Endothelial cell of umbilical vein (primary cell): ENCODE measurements at regions not wholly inside any gene's neighbourhood (a gene's known extent, or its start where the extent isn't known, plus 50 kb on each side); places are given as distances from the start of the nearest gene placed in this dataset.

Experiments
- BruUV-seq: library from RNA; stranded (reverse); fragments of 400-500 nt; replicated peaks from 2 replicates; lab custom pipeline; 2021; lab: Mats Ljungman, UMichigan
- CTCF ChIA-PET: fragments of 300-600, 350-600 bp; sonication (Branson Sonifier 250); formaldehyde crosslinking; loops from one replicate; lab custom pipeline; 2021; ENCODE audit warnings: antibody characterized with exemption, inconsistent platforms; lab: Charles Lee
- POLR2A ChIA-PET: fragments of 300-600, 350-600 bp; sonication (Branson Sonifier 250); formaldehyde crosslinking; loops from one replicate; lab custom pipeline; 2021; ENCODE audit warnings: antibody characterized with exemption, inconsistent platforms; lab: Charles Lee
- DNase-seq: peaks from one replicate; pipeline ENCODE4 v3.0.0-alpha.2; 2011; ENCODE audit warnings: low read depth, low spot score
- FAIRE-seq: peaks from 2 replicates; lab custom pipeline; 2011; peaks lifted over from hg19 to GRCh38; lab: Jason Lieb, UNC
- H2AFZ ChIP-seq: 2 replicates; pipeline ENCODE4 v1.6.0; 2012; ENCODE audit warnings: low read depth, low read length, control low read depth, inconsistent platforms
- H3K27ac ChIP-seq: 2 replicates; pipeline ENCODE4 v1.5.1; 2011; ENCODE audit warnings: low read depth, mild to moderate bottlenecking, control low read depth, low read length, moderate library complexity; ENCODE audit not compliant: insufficient read depth
- H3K27me3 ChIP-seq, 2 experiments: 2 replicates each; pipeline versions ENCODE4 v1.6.0 to v1.6.1; 2011; ENCODE audit warnings: low read length in 2 of 2, mixed read lengths in 1 of 2; ENCODE audit not compliant: control insufficient read depth in 2 of 2, insufficient read depth in 2 of 2
- H3K36me3 ChIP-seq, 2 experiments: 2 replicates in 1 of 2; 3 replicates in 1 of 2; pipeline ENCODE4 v1.5.1; 2011; ENCODE audit warnings: low read length in 2 of 2, mild to moderate bottlenecking in 1 of 2, moderate library complexity in 1 of 2; ENCODE audit not compliant: control insufficient read depth in 2 of 2, insufficient read depth in 2 of 2; ENCODE audit errors: extremely low read depth in 1 of 2
- H3K4me1 ChIP-seq: 3 replicates; pipeline ENCODE4 v1.5.1; 2011; ENCODE audit warnings: mild to moderate bottlenecking, low read length; ENCODE audit not compliant: control insufficient read depth, insufficient read depth; ENCODE audit errors: extremely low read depth
- H3K4me2 ChIP-seq: 2 replicates; pipeline ENCODE4 v1.6.1; 2011; ENCODE audit warnings: low read length, control low read depth, mixed read lengths; ENCODE audit not compliant: insufficient read depth
- H3K4me3 ChIP-seq, 3 experiments: fragments of 200-600 bp in 1 of 3; sonication (generic), shearing (Covaris generic) in 1 of 3; replicated peaks in 1 of 3; 2 replicates each; pipeline ENCODE4 v1.5.1; 2011 to 2016; ENCODE audit warnings: control low read depth in 3 of 3, low read length in 3 of 3, mild to moderate bottlenecking in 2 of 3, inconsistent platforms in 1 of 3, low read depth in 1 of 3, moderate library complexity in 1 of 3; ENCODE audit not compliant: insufficient read depth in 1 of 3
- H3K79me2 ChIP-seq: 2 replicates; pipeline ENCODE4 v1.6.0; 2012; ENCODE audit warnings: low read length, inconsistent platforms; ENCODE audit not compliant: control insufficient read depth, insufficient read depth
- H3K9ac ChIP-seq: replicated peaks from 2 replicates; pipeline ENCODE3; 2011; ENCODE audit warnings: low read length, control low read depth; ENCODE audit not compliant: insufficient read depth; ENCODE audit errors: extremely low read depth
- H3K9me1 ChIP-seq: replicated peaks from 3 replicates; pipeline ENCODE4 v1.6.0; 2011; ENCODE audit warnings: mild to moderate bottlenecking, low read length; ENCODE audit not compliant: control insufficient read depth, insufficient read depth; ENCODE audit errors: extremely low read depth
- H3K9me3 ChIP-seq: replicated peaks from 2 replicates; pipeline ENCODE4 v1.5.1; 2012; ENCODE audit warnings: low read length, inconsistent platforms; ENCODE audit not compliant: control insufficient read depth, insufficient read depth
- H4K20me1 ChIP-seq: replicated peaks from 2 replicates; pipeline ENCODE3; 2011; ENCODE audit warnings: mild to moderate bottlenecking, low read length; ENCODE audit not compliant: control insufficient read depth, insufficient read depth; ENCODE audit errors: extremely low read depth
- EZH2 ChIP-seq: IDR thresholded peaks from 2 replicates; pipeline ENCODE4 v1.6.1; 2012; ENCODE audit warnings: borderline replicate concordance, low read depth, mild to moderate bottlenecking, moderate library complexity, low read length, inconsistent platforms; ENCODE audit not compliant: severe bottlenecking
- FOS ChIP-seq: IDR thresholded peaks from 2 replicates; pipeline ENCODE4 v1.6.1; 2011; ENCODE audit warnings: mild to moderate bottlenecking, low read length, moderate library complexity, borderline replicate concordance; ENCODE audit not compliant: insufficient read depth
- GATA2 ChIP-seq: IDR thresholded peaks from 2 replicates; pipeline ENCODE4 v1.7.0; 2011; ENCODE audit warnings: low read depth, mild to moderate bottlenecking, moderate library complexity, mixed read lengths, low read length; ENCODE audit not compliant: insufficient read length, insufficient read depth
- JUN ChIP-seq: IDR thresholded peaks from 2 replicates; pipeline ENCODE4 v1.6.1; 2011; ENCODE audit warnings: borderline replicate concordance, low read depth; ENCODE audit not compliant: insufficient read length, insufficient read depth
- MYC ChIP-seq: IDR thresholded peaks from one replicate; pipeline ENCODE4 v1.6.1; 2011; ENCODE audit warnings: mild to moderate bottlenecking, low read depth, low read length
- POLR2A ChIP-seq: IDR thresholded peaks from 2 replicates; pipeline ENCODE4 v1.6.1; 2012; ENCODE audit warnings: low read depth, mild to moderate bottlenecking, control low read depth, low read length
- dilution Hi-C: fragments of 300-500 bp; cut with MboI; formaldehyde crosslinking; loops from one replicate; pipeline ENCODE4 v1.15.0; 2019; ENCODE audit warnings: low sequenced_read_pairs; ENCODE audit not compliant: extremely low pct_ligation_motif_present
- intact Hi-C: fragments of 100-400 bp; cut with micrococcal nuclease; formaldehyde crosslinking; loops from one replicate; pipeline ENCODE4 v1.10.0; 2022
- TF ChIP-seq, protein P1 (sequence below): IDR thresholded peaks from 2 replicates; pipeline ENCODE4 v1.6.1; 2011; ENCODE audit not compliant: insufficient read depth, insufficient read length
- TF ChIP-seq, protein P2 (sequence below), 2 donors: IDR thresholded peaks; 1 replicate in 1 of 2; 2 replicates in 1 of 2; pipeline ENCODE4 v1.5.1; 2011; ENCODE audit warnings: low read length in 2 of 2, mild to moderate bottlenecking in 2 of 2, moderate library complexity in 2 of 2, control low read depth in 1 of 2, inconsistent platforms in 1 of 2, low read depth in 1 of 2; ENCODE audit not compliant: insufficient read depth in 1 of 2; ENCODE audit errors: extremely low read depth in 1 of 2

DNA sequence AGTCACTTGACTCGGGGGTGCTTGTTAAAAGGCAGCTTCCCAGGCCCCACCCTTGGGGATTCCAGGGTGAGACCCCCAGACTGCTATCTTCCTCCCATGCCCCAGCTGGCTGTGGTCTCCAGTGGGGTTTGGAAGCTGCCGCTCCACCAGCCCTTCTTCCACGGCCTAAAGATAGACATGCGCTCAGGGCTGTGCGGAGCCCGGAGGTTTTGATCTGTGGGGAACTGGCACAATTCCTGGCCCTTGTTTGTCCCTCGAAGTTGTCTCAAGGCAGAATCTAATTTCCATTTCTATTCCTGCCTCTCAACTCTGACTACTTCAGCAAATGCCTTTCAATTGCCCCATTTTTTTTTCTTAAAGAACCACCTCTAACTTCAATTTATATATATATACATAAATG lies 120.7 kb upstream of the SRSF6 start:
- no peak overlapping the region for H2AFZ ChIP-seq
- DNase-seq, result no peak
- dilution Hi-C loops, result no loop called here
- H3K27ac ChIP-seq, result no peak overlapping the region
- TF ChIP-seq FOS (no peak), GATA2 (no peak), MYC (no peak), JUN (no peak), POLR2A (no peak), EZH2 (no peak)
- TF ChIP-seq, protein P1, sequence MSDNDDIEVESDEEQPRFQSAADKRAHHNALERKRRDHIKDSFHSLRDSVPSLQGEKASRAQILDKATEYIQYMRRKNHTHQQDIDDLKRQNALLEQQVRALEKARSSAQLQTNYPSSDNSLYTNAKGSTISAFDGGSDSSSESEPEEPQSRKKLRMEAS, result no peak
- TF ChIP-seq, protein P2, sequence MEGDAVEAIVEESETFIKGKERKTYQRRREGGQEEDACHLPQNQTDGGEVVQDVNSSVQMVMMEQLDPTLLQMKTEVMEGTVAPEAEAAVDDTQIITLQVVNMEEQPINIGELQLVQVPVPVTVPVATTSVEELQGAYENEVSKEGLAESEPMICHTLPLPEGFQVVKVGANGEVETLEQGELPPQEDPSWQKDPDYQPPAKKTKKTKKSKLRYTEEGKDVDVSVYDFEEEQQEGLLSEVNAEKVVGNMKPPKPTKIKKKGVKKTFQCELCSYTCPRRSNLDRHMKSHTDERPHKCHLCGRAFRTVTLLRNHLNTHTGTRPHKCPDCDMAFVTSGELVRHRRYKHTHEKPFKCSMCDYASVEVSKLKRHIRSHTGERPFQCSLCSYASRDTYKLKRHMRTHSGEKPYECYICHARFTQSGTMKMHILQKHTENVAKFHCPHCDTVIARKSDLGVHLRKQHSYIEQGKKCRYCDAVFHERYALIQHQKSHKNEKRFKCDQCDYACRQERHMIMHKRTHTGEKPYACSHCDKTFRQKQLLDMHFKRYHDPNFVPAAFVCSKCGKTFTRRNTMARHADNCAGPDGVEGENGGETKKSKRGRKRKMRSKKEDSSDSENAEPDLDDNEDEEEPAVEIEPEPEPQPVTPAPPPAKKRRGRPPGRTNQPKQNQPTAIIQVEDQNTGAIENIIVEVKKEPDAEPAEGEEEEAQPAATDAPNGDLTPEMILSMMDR (IDR thresholded peaks at IDR 0.05; ENCODE audit: extremely low read depth in 1 of 2, insufficient read depth in 1 of 2, low read depth in 1 of 2, low read length in 2 of 2), result no peak
- no peaks in the 10 kb centered on the region for H3K27me3 ChIP-seq
- POLR2A ChIA-PET, result no interaction called here
- H3K4me3 ChIP-seq, result no peak overlapping the region
- H3K79me2 ChIP-seq, result no peaks in the 10 kb centered on the region
- no peak overlapping the region for H3K4me2 ChIP-seq
- no peaks in the 10 kb centered on the region for H3K36me3 ChIP-seq
- no peaks in the 10 kb centered on the region for H3K9me1 ChIP-seq
- H3K9me3 ChIP-seq, result peaks cover 6% of the 10 kb centered on the region
- no TSS peak for BruUV-seq
- no peaks in the 10 kb centered on the region for H3K4me1 ChIP-seq
- intact Hi-C loops, result no loop called here
- FAIRE-seq, result no peak
- no peaks in the 10 kb centered on the region for H4K20me1 ChIP-seq
- H3K9ac ChIP-seq, result no peak overlapping the region
- CTCF ChIA-PET, result no interaction called here
